Activated CD8-positive, alpha-beta memory T cell treated with anti-CD3 and anti-CD28 coated beads, Interleukin-2, amount 10 ng/mL, durations not matched to agents 7 days and 5 days (primary cell): ENCODE measurements at regions not wholly inside any gene's neighbourhood (a gene's known extent, or its start where the extent isn't known, plus 50 kb on each side); places are given as distances from the start of the nearest gene placed in this dataset.

Source experiments
- ATAC-seq: fragments of 150-1000 bp; cut with Tn5 transposase; one replicate; pipeline ENCODE4 v1.10.0; 2021; ENCODE audit warnings: moderate library complexity
- CTCF ChIA-PET: fragments of 350-600 bp; sonication (Branson Sonifier 250); formaldehyde crosslinking; loops from one replicate; lab custom pipeline; 2021; ENCODE audit warnings: antibody characterized with exemption; lab: Charles Lee
- DNase-seq: peaks from one replicate; pipeline ENCODE4 v3.0.0-alpha.2; 2020
- H3K27ac Mint-ChIP-seq: one replicate; pipeline ENCODE4 v1.8.0; 2021; ENCODE audit warnings: mild to moderate bottlenecking, mixed read lengths
- H3K27me3 Mint-ChIP-seq: one replicate; pipeline ENCODE4 v1.8.0; 2021; ENCODE audit warnings: mixed read lengths
- H3K36me3 Mint-ChIP-seq: one replicate; pipeline ENCODE4 v1.8.0; 2021; ENCODE audit warnings: mild to moderate bottlenecking, mixed read lengths
- H3K4me1 Mint-ChIP-seq: one replicate; pipeline ENCODE4 v1.8.0; 2021; ENCODE audit warnings: mixed read lengths
- H3K4me3 Mint-ChIP-seq: one replicate; pipeline ENCODE4 v1.8.0; 2021; ENCODE audit warnings: mild to moderate bottlenecking, moderate library complexity, mixed read lengths
- H3K9me3 Mint-ChIP-seq: one replicate; pipeline ENCODE4 v1.8.0; 2022; ENCODE audit warnings: low read depth, mixed read lengths

GRCh38 chr6:123747515-123747914 is 56.1 kb upstream of the NKAIN2 start:
- no peak overlapping the region for H3K27ac Mint-ChIP-seq
- ATAC-seq (no peak), DNase-seq (no peak)
- no peaks in the 10 kb centered on the region for H3K9me3 Mint-ChIP-seq
- no peaks in the 10 kb centered on the region for H3K36me3 Mint-ChIP-seq
- H3K27me3 Mint-ChIP-seq: no peaks in the 10 kb centered on the region
- no peaks in the 10 kb centered on the region for H3K4me1 Mint-ChIP-seq
- CTCF ChIA-PET: no interaction called here
- H3K4me3 Mint-ChIP-seq: no peak overlapping the region

- no peak overlapping the region for H3K27ac Mint-ChIP-seq
- H3K4me3 Mint-ChIP-seq: no peak overlapping the region
- DNase-seq: no peak
- H3K4me1 Mint-ChIP-seq: no peaks in the 10 kb centered on the region
- CTCF ChIA-PET: no interaction called here
- no peaks in the 10 kb centered on the region for H3K27me3 Mint-ChIP-seq
- no peak for ATAC-seq
- H3K9me3 Mint-ChIP-seq: no peaks in the 10 kb centered on the region
- H3K36me3 Mint-ChIP-seq: no peaks in the 10 kb centered on the region
Measured at GRCh38 chr6:123745895-123746294, 57.8 kb upstream of the NKAIN2 start.

GRCh38 chr6:123744840-123745239 is 58.8 kb upstream of the NKAIN2 start:
- ATAC-seq (no peak), DNase-seq (no peak)
- H3K27ac Mint-ChIP-seq: no peak overlapping the region
- CTCF ChIA-PET: no interaction called here
- no peaks in the 10 kb centered on the region for H3K36me3 Mint-ChIP-seq
- H3K9me3 Mint-ChIP-seq: no peaks in the 10 kb centered on the region
- H3K4me1 Mint-ChIP-seq: no peaks in the 10 kb centered on the region
- H3K27me3 Mint-ChIP-seq: no peaks in the 10 kb centered on the region
- no peak overlapping the region for H3K4me3 Mint-ChIP-seq

GRCh38 chr6:123742626-123743025 is 61.0 kb upstream of the NKAIN2 start:
- no peak overlapping the region for H3K27ac Mint-ChIP-seq
- CTCF ChIA-PET: no interaction called here
- H3K9me3 Mint-ChIP-seq: no peaks in the 10 kb centered on the region
- no peaks in the 10 kb centered on the region for H3K27me3 Mint-ChIP-seq
- H3K4me3 Mint-ChIP-seq: no peak overlapping the region
- H3K4me1 Mint-ChIP-seq: no peaks in the 10 kb centered on the region
- DNase-seq (no peak), ATAC-seq (no peak)
- no peaks in the 10 kb centered on the region for H3K36me3 Mint-ChIP-seq

GRCh38 chr6:123733180-123733579 is 70.5 kb upstream of the NKAIN2 start:
- H3K27ac Mint-ChIP-seq: no peak overlapping the region
- no peaks in the 10 kb centered on the region for H3K27me3 Mint-ChIP-seq
- H3K4me1 Mint-ChIP-seq: no peaks in the 10 kb centered on the region
- H3K36me3 Mint-ChIP-seq: no peaks in the 10 kb centered on the region
- H3K9me3 Mint-ChIP-seq: no peaks in the 10 kb centered on the region
- no peak overlapping the region for H3K4me3 Mint-ChIP-seq
- DNase-seq (no peak), ATAC-seq (no peak)
- CTCF ChIA-PET: no interaction called here

GRCh38 chr6:123716506-123716905 is 79.8 kb upstream of the TRDN start:
- CTCF ChIA-PET: no interaction called here
- H3K36me3 Mint-ChIP-seq: no peaks in the 10 kb centered on the region
- H3K4me1 Mint-ChIP-seq: no peaks in the 10 kb centered on the region
- no peaks in the 10 kb centered on the region for H3K9me3 Mint-ChIP-seq
- no peak for DNase-seq
- no peak overlapping the region for H3K27ac Mint-ChIP-seq
- H3K4me3 Mint-ChIP-seq: no peak overlapping the region
- ATAC-seq: no peak
- H3K27me3 Mint-ChIP-seq: no peaks in the 10 kb centered on the region

- Mint-ChIP-seq H3K27ac (no peak overlapping the region), H3K9me3 (no peaks in the 10 kb centered on the region), H3K36me3 (no peaks in the 10 kb centered on the region), H3K4me3 (no peak overlapping the region), H3K27me3 (no peaks in the 10 kb centered on the region), H3K4me1 (no peaks in the 10 kb centered on the region)
- CTCF ChIA-PET: interaction anchor here (0.7 to 1.3 kb wide), 4 partner anchors 12 to 303 kb away, joined by 3 to 4 read pairs (median 4); no protein-coding TSS in a partner anchor
- no peak for DNase-seq
- ATAC-seq: no peak
Measured at GRCh38 chr6:123715006-123715863, 78.5 kb upstream of the TRDN start.

GRCh38 chr6:123712831-123713230 is 76.1 kb upstream of the TRDN start:
- H3K36me3 Mint-ChIP-seq: no peaks in the 10 kb centered on the region
- H3K4me3 Mint-ChIP-seq: no peak overlapping the region
- H3K9me3 Mint-ChIP-seq: no peaks in the 10 kb centered on the region

GRCh38 chr6:123702943-123703342 is 66.2 kb upstream of the TRDN start:
- no peaks in the 10 kb centered on the region for H3K36me3 Mint-ChIP-seq
- H3K27me3 Mint-ChIP-seq: no peaks in the 10 kb centered on the region
- H3K9me3 Mint-ChIP-seq: no peaks in the 10 kb centered on the region
- DNase-seq (no peak), ATAC-seq (no peak)
- no peak overlapping the region for H3K27ac Mint-ChIP-seq
- no peaks in the 10 kb centered on the region for H3K4me1 Mint-ChIP-seq
- CTCF ChIA-PET: no interaction called here
- H3K4me3 Mint-ChIP-seq: no peak overlapping the region

More at GRCh38 chr6:123712831-123713230, 76.1 kb upstream of the TRDN start:
- Mint-ChIP-seq H3K27ac (no peak overlapping the region), H3K27me3 (no peaks in the 10 kb centered on the region), H3K4me1 (no peaks in the 10 kb centered on the region)
- DNase-seq (no peak), ATAC-seq (no peak)
- CTCF ChIA-PET: no interaction called here

- Mint-ChIP-seq H3K4me3 (no peak overlapping the region), H3K9me3 (no peaks in the 10 kb centered on the region), H3K27me3 (no peaks in the 10 kb centered on the region), H3K36me3 (no peaks in the 10 kb centered on the region), H3K27ac (no peak overlapping the region), H3K4me1 (no peaks in the 10 kb centered on the region)
- CTCF ChIA-PET: no interaction called here
- ATAC-seq: no peak
- DNase-seq: no peak
Measured at GRCh38 chr6:123687864-123688263, 51.1 kb upstream of the TRDN start.
